Neural cell (in vitro differentiated cells): ENCODE measurements at regions not wholly inside any gene's neighbourhood (a gene's known extent, or its start where the extent isn't known, plus 50 kb on each side); places are given as distances from the start of the nearest gene placed in this dataset.

Source experiments
- CTCF ChIP-seq: fragments of 450-650 bp; IDR thresholded peaks from 2 replicates; pipeline ENCODE4 v1.5.1; 2014; ENCODE audit warnings: antibody characterized with exemption, mild to moderate bottlenecking, moderate library complexity; ENCODE audit not compliant: poor library complexity, severe bottlenecking
- EZH2 ChIP-seq: fragments of 200-600, 300-800 bp; shearing (Covaris generic), sonication (generic); IDR thresholded peaks from 2 replicates; pipeline ENCODE4 v1.6.1; 2014; ENCODE audit warnings: antibody characterized with exemption, low read length, borderline replicate concordance, mild to moderate bottlenecking; ENCODE audit not compliant: insufficient read depth, poor library complexity, severe bottlenecking
- POLR2AphosphoS5 ChIP-seq: IDR thresholded peaks from 2 replicates; pipeline ENCODE4 v1.6.1; 2012

DNA sequence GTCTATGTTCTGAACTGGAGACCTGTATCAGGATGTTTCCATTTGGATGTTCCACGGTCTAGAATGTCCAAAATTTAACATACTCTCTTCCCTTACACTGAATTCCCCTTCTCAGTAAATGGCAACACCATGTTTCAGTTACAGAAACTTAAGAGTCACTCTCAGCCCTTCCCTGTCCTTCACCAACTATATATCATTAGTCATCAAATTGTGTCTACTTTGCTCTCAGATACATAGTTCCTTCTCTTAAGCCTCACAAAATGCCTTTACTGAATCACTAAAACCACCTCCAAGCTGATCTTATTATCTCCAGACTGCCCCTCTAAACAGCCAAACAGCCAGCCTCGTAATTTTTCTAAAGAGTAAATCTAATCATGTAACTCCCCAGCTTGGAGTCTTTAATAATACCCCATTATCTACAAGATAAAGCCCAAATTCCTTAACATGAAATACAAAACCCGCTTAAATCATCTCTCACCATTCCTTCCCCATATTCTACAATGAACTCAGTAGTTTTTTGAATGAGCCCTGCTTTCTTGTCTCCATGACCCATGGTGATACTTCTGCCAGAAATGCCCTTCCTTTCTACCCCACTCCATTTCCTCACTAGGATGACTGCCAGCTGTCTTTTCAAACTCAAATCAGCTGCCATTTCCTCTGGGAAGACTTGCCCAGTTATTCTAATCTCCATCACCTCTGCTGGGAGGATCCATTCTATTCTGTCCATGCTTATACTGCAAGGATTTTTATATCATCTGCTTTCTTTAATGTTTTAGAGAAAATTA lies 102.7 kb upstream of the ARHGAP42 start:
- TF ChIP-seq CTCF (no peak), POLR2AphosphoS5 (no peak), EZH2 (no peak)
